PC-3 (cell line): ENCODE measurements at regions not wholly inside any gene's neighbourhood (a gene's known extent, or its start where the extent isn't known, plus 50 kb on each side); places are given as distances from the start of the nearest gene placed in this dataset.

Experiments
- CTCF ChIP-seq: fragments of 300-600 bp; sonication (generic); conservative IDR thresholded peaks from 2 replicates; pipeline ENCODE4 v1.5.1; 2017; ENCODE audit warnings: antibody characterized with exemption, low read depth, mild to moderate bottlenecking, low read length
- EZH2 ChIP-seq: fragments of 300-600 bp; sonication (generic); IDR thresholded peaks from one replicate; pipeline ENCODE4 v1.6.1; 2017; ENCODE audit warnings: antibody characterized with exemption, mild to moderate bottlenecking, low read length; ENCODE audit not compliant: unreplicated experiment

DNA sequence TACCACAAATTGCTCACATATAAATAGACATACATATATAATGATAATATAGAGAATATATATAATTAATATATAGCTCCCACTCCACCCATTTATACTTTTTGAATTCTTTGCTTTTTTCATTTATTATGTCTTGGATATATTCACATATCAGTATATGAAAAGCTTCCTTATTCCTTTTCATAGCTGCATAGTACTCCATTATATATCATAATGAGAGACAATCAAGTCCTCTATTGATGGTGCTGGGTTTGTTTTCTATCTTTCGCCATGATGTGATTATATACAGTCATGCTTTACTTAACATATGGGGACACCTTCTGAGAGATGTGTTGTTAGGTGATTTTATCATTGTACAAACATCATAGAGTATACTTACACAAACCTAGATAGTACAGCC is 51.6 kb upstream of the ELL2 start:
- TF ChIP-seq EZH2 (no peak), CTCF (no peak)
